Adrenal gland (tissue), 9 donors: ENCODE measurements at regions not wholly inside any gene's neighbourhood (a gene's known extent, or its start where the extent isn't known, plus 50 kb on each side); places are given as distances from the start of the nearest gene placed in this dataset.

Source experiments
- DNase-seq, 7 donors: peaks; one replicate each; pipeline ENCODE4 v3.0.0-alpha.2; 2019 to 2020
- H3K27ac ChIP-seq, 5 donors: fragments of 200-600 bp; sonication (generic) in 4 of 5; 1 replicate in 3 of 5; 2 replicates in 2 of 5; pipeline versions ENCODE4 v1.5.1 to v1.8.0; 2016 to 2020; ENCODE audit warnings: mild to moderate bottlenecking in 1 of 5
- H3K27me3 ChIP-seq: fragments of 200-600 bp; 2 replicates; pipeline ENCODE4 v1.8.0; 2021
- H3K36me3 ChIP-seq, 2 donors: fragments of 200-600 bp; replicated peaks in 1 of 2; 1 replicate in 1 of 2; 2 replicates in 1 of 2; pipeline versions ENCODE4 v1.5.1 to v1.8.0; 2018 to 2022
- H3K4me1 ChIP-seq, 2 donors: fragments of 200-600 bp; replicated peaks in 1 of 2; 1 replicate in 1 of 2; 2 replicates in 1 of 2; pipeline versions ENCODE4 v1.5.1 to v1.8.0; 2018 to 2021
- H3K4me3 ChIP-seq, 4 donors: fragments of 200-600 bp; sonication (generic) in 3 of 4; one replicate each; pipeline ENCODE4 v1.5.1; 2016 to 2018
- H3K9me3 ChIP-seq, 3 donors: fragments of 200-600 bp; sonication (generic) in 1 of 3; replicated peaks in 1 of 3; 1 replicate in 2 of 3; 2 replicates in 1 of 3; pipeline versions ENCODE4 v1.5.1 to v1.8.0; 2016 to 2021
- POLR2A ChIP-seq, 2 donors: fragments of 450-650 bp; IDR thresholded peaks; one replicate each; pipeline ENCODE4 v1.6.1; 2017; ENCODE audit warnings: antibody characterized with exemption in 2 of 2, mild to moderate bottlenecking in 2 of 2, moderate library complexity in 1 of 2
- WGBS, 4 donors: extraction: QIAGEN DNeasy Blood & Tissue Kit in 2 of 4; methylation state at CpG; one replicate each; pipeline versions ENCODE4 v1.1.5 to v1.1.7; 2013 to 2017; 5-methylcytosine and 5-hydroxymethylcytosine counted together
- intact Hi-C, 2 donors: fragments of 100-400 bp; cut with DNase I; formaldehyde crosslinking; loops; one replicate each; pipeline versions ENCODE4 v1.14.1 to v1.15.0; 2022 to 2023
- TF ChIP-seq, protein P1 (sequence below), 6 experiments: fragments of 450-650 bp in 4 of 6; fragments of 200-600 bp in 2 of 6; sonication (generic) in 1 of 6; IDR thresholded peaks; 1 replicate in 5 of 6; 2 replicates in 1 of 6; pipeline versions ENCODE4 v1.5.1 to v1.8.0; 2016 to 2021; ENCODE audit warnings: antibody characterized with exemption in 6 of 6, mild to moderate bottlenecking in 2 of 6, moderate library complexity in 1 of 6
- donor health status: healthy with polysubstance abuse.
- donor health status: Bipolar disorder and iron deficiency.
- donor health status: DM: yes; HTN: yes; CAD: no.
- donor health status: DM: no; HTN: no; CAD: no.
- donor health status: DM: no; HTN: no; CAD: no.

DNA sequence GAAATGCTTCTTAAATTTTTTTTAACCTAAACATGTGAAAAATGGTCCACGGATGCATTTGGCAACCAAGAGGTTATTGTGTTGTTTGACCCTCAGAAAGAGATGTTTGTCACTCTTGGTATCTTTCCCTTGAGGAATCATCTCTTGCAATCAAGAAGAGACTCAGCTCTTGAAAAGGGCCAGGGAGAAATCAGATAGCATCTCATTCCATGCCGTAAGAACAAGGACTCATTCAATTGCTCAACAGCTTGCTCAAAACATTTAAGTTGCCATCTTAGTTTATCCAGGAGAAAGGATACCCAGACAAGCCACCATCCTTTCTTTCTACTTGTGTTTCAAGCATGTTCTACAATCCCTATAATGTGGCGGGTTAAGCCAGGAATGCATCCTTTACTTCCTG is 209.5 kb upstream of the LNX1 start:
- no peak overlapping the region for H3K4me3 ChIP-seq
- H3K9me3 ChIP-seq: no peaks in the 10 kb centered on the region
- TF ChIP-seq, protein P1, sequence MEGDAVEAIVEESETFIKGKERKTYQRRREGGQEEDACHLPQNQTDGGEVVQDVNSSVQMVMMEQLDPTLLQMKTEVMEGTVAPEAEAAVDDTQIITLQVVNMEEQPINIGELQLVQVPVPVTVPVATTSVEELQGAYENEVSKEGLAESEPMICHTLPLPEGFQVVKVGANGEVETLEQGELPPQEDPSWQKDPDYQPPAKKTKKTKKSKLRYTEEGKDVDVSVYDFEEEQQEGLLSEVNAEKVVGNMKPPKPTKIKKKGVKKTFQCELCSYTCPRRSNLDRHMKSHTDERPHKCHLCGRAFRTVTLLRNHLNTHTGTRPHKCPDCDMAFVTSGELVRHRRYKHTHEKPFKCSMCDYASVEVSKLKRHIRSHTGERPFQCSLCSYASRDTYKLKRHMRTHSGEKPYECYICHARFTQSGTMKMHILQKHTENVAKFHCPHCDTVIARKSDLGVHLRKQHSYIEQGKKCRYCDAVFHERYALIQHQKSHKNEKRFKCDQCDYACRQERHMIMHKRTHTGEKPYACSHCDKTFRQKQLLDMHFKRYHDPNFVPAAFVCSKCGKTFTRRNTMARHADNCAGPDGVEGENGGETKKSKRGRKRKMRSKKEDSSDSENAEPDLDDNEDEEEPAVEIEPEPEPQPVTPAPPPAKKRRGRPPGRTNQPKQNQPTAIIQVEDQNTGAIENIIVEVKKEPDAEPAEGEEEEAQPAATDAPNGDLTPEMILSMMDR (IDR thresholded peaks at IDR 0.05): no peak
- TF ChIP-seq POLR2A (IDR thresholded peaks at IDR 0.05): no peak
- no peaks in the 10 kb centered on the region for H3K27me3 ChIP-seq
- WGBS, 4 donors: 88 to 93% (median 90%) methylated on average over 3 of the region's 3 CpGs
- H3K4me1 ChIP-seq: no peaks in the 10 kb centered on the region
- no peak overlapping the region for H3K27ac ChIP-seq
- no peak for DNase-seq
- H3K36me3 ChIP-seq: no peaks in the 10 kb centered on the region
- intact Hi-C loops: loop anchor here in 1 of 2 donors (10.0 kb wide), 1 partner anchor 786 kb away; no protein-coding TSS in a partner anchor

DNA sequence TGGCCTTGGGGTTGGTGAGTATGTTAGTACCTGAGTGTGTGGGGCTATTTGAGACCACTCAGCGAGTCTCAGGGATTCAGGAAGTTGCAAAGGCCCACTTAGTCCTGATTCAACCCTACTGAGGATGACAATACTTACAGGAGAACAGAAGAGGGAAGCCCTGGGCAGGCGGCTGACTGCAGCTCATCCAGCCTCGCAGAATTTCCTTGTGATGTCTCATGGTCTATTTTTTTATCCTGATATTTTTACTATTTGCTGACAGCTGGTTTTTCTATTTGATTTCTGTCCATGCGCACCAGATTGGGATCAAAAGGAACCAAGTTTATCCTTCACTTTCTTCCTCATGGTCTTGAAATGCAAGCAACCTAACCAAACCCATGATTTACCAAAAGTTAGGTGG is 201.8 kb upstream of the LNX1 start:
- DNase-seq: no peak
- TF ChIP-seq, protein P1 (IDR thresholded peaks at IDR 0.05): no peak
- no peak for TF ChIP-seq POLR2A (IDR thresholded peaks at IDR 0.05)
- Histone ChIP-seq H3K36me3 (no peaks in the 10 kb centered on the region), H3K27ac (no peak overlapping the region), H3K4me3 (no peak overlapping the region), H3K27me3 (no peaks in the 10 kb centered on the region), H3K4me1 (no peaks in the 10 kb centered on the region), H3K9me3 (no peaks in the 10 kb centered on the region)
- intact Hi-C loops: no loop called here
- 84 to 92% (median 89%) methylated on average over 4 of the region's 4 CpGs for WGBS, 4 donors

DNA sequence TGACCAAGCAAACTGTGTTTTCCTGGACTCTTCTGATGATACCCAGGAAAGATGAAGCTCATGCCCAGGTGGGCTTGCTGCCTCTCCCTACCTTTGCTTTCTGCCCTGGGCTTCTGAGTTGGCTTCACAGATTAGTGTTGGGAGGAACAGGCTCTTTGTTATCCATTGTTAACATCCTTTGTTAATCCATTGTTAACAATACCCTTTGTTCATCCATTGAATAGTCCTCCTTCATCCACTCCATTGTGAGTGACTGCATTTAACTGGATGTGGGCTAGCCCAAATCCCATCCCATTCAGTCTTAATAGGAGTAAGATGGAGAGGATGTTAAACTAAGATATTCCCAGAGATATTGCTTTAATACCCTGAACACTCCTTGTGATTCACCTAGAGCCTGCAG is 199.0 kb upstream of the LNX1 start:
- Histone ChIP-seq H3K36me3 (no peaks in the 10 kb centered on the region), H3K4me1 (peaks cover 0 to 8% of the 10 kb centered on the region in 2 donors), H3K27me3 (no peaks in the 10 kb centered on the region), H3K4me3 (no peak overlapping the region), H3K9me3 (no peaks in the 10 kb centered on the region), H3K27ac (no peak overlapping the region)
- TF ChIP-seq POLR2A (IDR thresholded peaks at IDR 0.05): no peak
- TF ChIP-seq, protein P1 (IDR thresholded peaks at IDR 0.05): no peak
- DNase-seq: no peak
- intact Hi-C loops: no loop called here

DNA sequence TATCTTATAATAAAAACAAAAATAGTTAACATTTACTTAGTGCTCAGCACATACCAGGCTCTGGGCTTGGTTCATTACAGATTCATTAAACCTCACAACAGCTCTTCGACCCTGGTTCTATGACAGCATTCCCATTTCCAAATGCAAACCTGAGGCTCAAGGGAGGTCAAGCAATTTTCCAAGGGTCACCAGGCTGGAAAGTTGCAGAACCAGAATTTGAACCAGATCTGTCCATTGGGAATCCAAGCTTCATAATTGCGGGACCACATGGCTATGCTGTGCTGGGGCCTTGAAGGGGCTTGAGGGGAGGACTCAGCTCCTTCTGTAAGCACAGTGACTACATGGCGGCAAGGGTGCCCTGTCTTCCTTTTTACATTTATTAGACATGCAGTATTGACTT is 197.3 kb upstream of the LNX1 start:
- Histone ChIP-seq H3K4me1 (peaks cover 0 to 8% of the 10 kb centered on the region in 2 donors), H3K4me3 (no peak overlapping the region), H3K27me3 (no peaks in the 10 kb centered on the region), H3K36me3 (no peaks in the 10 kb centered on the region), H3K27ac (no peak overlapping the region), H3K9me3 (no peaks in the 10 kb centered on the region)
- TF ChIP-seq POLR2A (IDR thresholded peaks at IDR 0.05): no peak
- TF ChIP-seq, protein P1 (IDR thresholded peaks at IDR 0.05): no peak
- no peak for DNase-seq
- WGBS, 4 donors: 89 to 94% (median 91%) methylated on average over 3 of the region's 3 CpGs
- intact Hi-C loops: no loop called here
